HCT116 (cell line): ENCODE measurements at regions not wholly inside any gene's neighbourhood (a gene's known extent, or its start where the extent isn't known, plus 50 kb on each side); places are given as distances from the start of the nearest gene placed in this dataset.

ENCODE experiments used
- ATAC-seq: fragments of 200-7000 bp; cut with Tn5 transposase; 2 replicates; pipeline ENCODE4 v1.9.1; 2020; ENCODE audit warnings: mild to moderate bottlenecking, moderate library complexity
- BruUV-seq: library from RNA; stranded (reverse); fragments of 400-500 nt; replicated peaks from 2 replicates; lab custom pipeline; 2021; lab: Mats Ljungman, UMichigan
- CTCF ChIA-PET: fragments of 300-600 bp; sonication (Branson Sonifier 250); formaldehyde crosslinking; loops from one replicate; lab custom pipeline; 2021; ENCODE audit warnings: antibody characterized with exemption; lab: Charles Lee
- POLR2A ChIA-PET: fragments of 300-600, 350-600 bp; sonication (Branson Sonifier 250); formaldehyde crosslinking; loops from one replicate; lab custom pipeline; 2021; ENCODE audit warnings: antibody characterized with exemption; lab: Charles Lee
- RAD21 ChIA-PET, 2 experiments: fragments of 300-600 bp; sonication (Branson Sonifier 250); formaldehyde crosslinking; loops; one replicate each; lab custom pipeline; 2023; ENCODE audit warnings: low total read pairs in 2 of 2; ENCODE audit not compliant: uncharacterized antibody in 2 of 2, unreplicated experiment in 2 of 2, low non-redundant PET in 1 of 2; lab: Charles Lee
- DNase-seq: peaks from one replicate; pipeline ENCODE4 v3.0.0-alpha.2; 2010; ENCODE audit warnings: low read depth, low spot score
- H2AFZ ChIP-seq: fragments of 200-600 bp; shearing (Covaris generic), sonication (generic); 2 replicates; pipeline ENCODE4 v1.6.1; 2017; ENCODE audit warnings: low read depth, mixed run types, mixed read lengths, antibody characterized with exemption, low read length; ENCODE audit not compliant: poor library complexity, severe bottlenecking
- H3K27ac ChIP-seq: 2 replicates; pipeline ENCODE4 v1.5.1; 2012; ENCODE audit warnings: low read depth, low read length
- H3K27me3 ChIP-seq: fragments of 200-600 bp; sonication (generic); 2 replicates; pipeline ENCODE4 v1.6.1; 2016; ENCODE audit warnings: mixed run types, low read length, mixed read lengths; ENCODE audit not compliant: insufficient read depth
- H3K36me3 ChIP-seq, 2 experiments: fragments of 200-500 bp in 1 of 2; fragments of 200-600 bp in 1 of 2; sonication (Bioruptor generic) in 1 of 2; sonication (generic) in 1 of 2; 2 replicates each; pipeline versions ENCODE4 v1.5.1 to v1.6.1; 2014 to 2016; ENCODE audit warnings: low read length in 2 of 2, inconsistent platforms in 1 of 2, mixed read lengths in 1 of 2, mixed run types in 1 of 2; ENCODE audit not compliant: insufficient read depth in 2 of 2, control insufficient read depth in 1 of 2
- H3K4me1 ChIP-seq, 2 experiments: fragments of 200-600 bp in 1 of 2; sonication (generic) in 1 of 2; 2 replicates each; pipeline versions ENCODE4 v1.5.1 to v1.6.1; 2012 to 2017; ENCODE audit warnings: low read length in 2 of 2, inconsistent platforms in 1 of 2, mild to moderate bottlenecking in 1 of 2, mixed read lengths in 1 of 2, mixed run types in 1 of 2, moderate library complexity in 1 of 2; ENCODE audit not compliant: insufficient read depth in 2 of 2, control insufficient read depth in 1 of 2
- H3K4me2 ChIP-seq: fragments of 200-600 bp; sonication (generic); 2 replicates; pipeline ENCODE4 v1.6.1; 2017; ENCODE audit warnings: mixed run types, low read length, mixed read lengths
- H3K4me3 ChIP-seq, 2 experiments: fragments of 200-600 bp in 1 of 2; sonication (generic) in 1 of 2; replicated peaks in 1 of 2; 2 replicates each; pipeline ENCODE4 v1.5.1; 2011 to 2016; ENCODE audit warnings: low read length in 2 of 2, control low read depth in 1 of 2, low read depth in 1 of 2, mild to moderate bottlenecking in 1 of 2, mixed read lengths in 1 of 2, mixed run types in 1 of 2
- H3K79me2 ChIP-seq: fragments of 200-600 bp; sonication (generic); 2 replicates; pipeline ENCODE4 v1.6.1; 2017; ENCODE audit warnings: mild to moderate bottlenecking, mixed run types, low read length, moderate library complexity, mixed read lengths; ENCODE audit not compliant: insufficient read depth
- H3K9ac ChIP-seq: fragments of 200-600 bp; sonication (generic); 2 replicates; pipeline ENCODE4 v1.6.1; 2016; ENCODE audit warnings: low read length, mixed read lengths
- H3K9me2 ChIP-seq: fragments of 200-600 bp; sonication (generic), shearing (Covaris generic); 2 replicates; pipeline ENCODE4 v1.6.1; 2017; ENCODE audit warnings: mixed run types, mild to moderate bottlenecking, moderate library complexity; ENCODE audit not compliant: insufficient read depth
- H3K9me3 ChIP-seq, 2 experiments: fragments of 200-500 bp in 1 of 2; fragments of 200-600 bp in 1 of 2; sonication (Bioruptor generic) in 1 of 2; sonication (generic) in 1 of 2; 2 replicates each; pipeline ENCODE4 v1.6.1; 2014 to 2017; ENCODE audit warnings: low read length in 2 of 2, mixed read lengths in 2 of 2, inconsistent platforms in 1 of 2, low read depth in 1 of 2, mild to moderate bottlenecking in 1 of 2, mixed run types in 1 of 2, moderate library complexity in 1 of 2; ENCODE audit not compliant: control insufficient read depth in 1 of 2, insufficient read depth in 1 of 2
- H4K20me1 ChIP-seq: fragments of 200-600 bp; sonication (generic), shearing (Covaris generic); 2 replicates; pipeline ENCODE4 v1.6.1; 2017; ENCODE audit warnings: mixed run types, mild to moderate bottlenecking, moderate library complexity; ENCODE audit not compliant: insufficient read depth
- CBX3 ChIP-seq: IDR thresholded peaks from 2 replicates; pipeline ENCODE4 v1.6.1; 2012; ENCODE audit warnings: low read depth
- CEBPB ChIP-seq: IDR thresholded peaks from 2 replicates; pipeline ENCODE4 v1.6.1; 2012; ENCODE audit warnings: low read depth
- CTCF ChIP-seq, 3 experiments: fragments of 200-600 bp in 1 of 3; sonication (generic) in 1 of 3; IDR thresholded peaks in 2 of 3; conservative IDR thresholded peaks in 1 of 3; 2 replicates each; pipeline ENCODE4 v1.5.1; 2012 to 2017; ENCODE audit warnings: low read depth in 2 of 3, low read length in 2 of 3, antibody characterized with exemption in 1 of 3, borderline replicate concordance in 1 of 3, control low read depth in 1 of 3, mild to moderate bottlenecking in 1 of 3, mixed read lengths in 1 of 3, mixed run types in 1 of 3, moderate library complexity in 1 of 3; ENCODE audit not compliant: insufficient read depth in 1 of 3
- EGR1 ChIP-seq: IDR thresholded peaks from 2 replicates; pipeline ENCODE4 v1.6.1; 2012; ENCODE audit warnings: low read depth
- ELF1 ChIP-seq: IDR thresholded peaks from 2 replicates; pipeline ENCODE4 v1.6.1; 2012; ENCODE audit warnings: low read depth, borderline replicate concordance
- EZH2phosphoT487 ChIP-seq: fragments of 200-600 bp; IDR thresholded peaks from 2 replicates; pipeline ENCODE4 v1.6.1; 2018; ENCODE audit warnings: antibody characterized with exemption, borderline replicate concordance
- MAX ChIP-seq: IDR thresholded peaks from 2 replicates; pipeline ENCODE4 v1.6.1; 2012
- POLR2A ChIP-seq: IDR thresholded peaks from 2 replicates; pipeline ENCODE4 v1.7.0; 2011; ENCODE audit warnings: borderline replicate concordance; ENCODE audit not compliant: insufficient read depth, insufficient read length; ENCODE audit errors: extremely low read depth
- RAD21 ChIP-seq: IDR thresholded peaks from 2 replicates; pipeline ENCODE4 v1.6.1; 2012; ENCODE audit warnings: low read depth, mild to moderate bottlenecking
- REST ChIP-seq: IDR thresholded peaks from 2 replicates; pipeline ENCODE4 v1.6.1; 2012; ENCODE audit warnings: low read depth
- SIN3A ChIP-seq: IDR thresholded peaks from 2 replicates; pipeline ENCODE4 v1.6.1; 2012; ENCODE audit warnings: low read depth
- SRF ChIP-seq: IDR thresholded peaks from 2 replicates; pipeline ENCODE4 v1.6.1; 2012; ENCODE audit warnings: low read depth
- TCF7L2 ChIP-seq: IDR thresholded peaks from 2 replicates; pipeline ENCODE4 v1.7.0; 2011; ENCODE audit warnings: borderline replicate concordance, inconsistent platforms; ENCODE audit not compliant: insufficient read depth, insufficient read length; ENCODE audit errors: extremely low read depth
- YY1 ChIP-seq: IDR thresholded peaks from 2 replicates; pipeline ENCODE4 v1.6.1; 2011; ENCODE audit warnings: low read length, low read depth, moderate library complexity, mild to moderate bottlenecking; ENCODE audit not compliant: insufficient replicate concordance; ENCODE audit errors: extremely low read depth
- ZBTB33 ChIP-seq: IDR thresholded peaks from 2 replicates; pipeline ENCODE4 v1.6.1; 2011; ENCODE audit warnings: mild to moderate bottlenecking, low read length, moderate library complexity; ENCODE audit not compliant: insufficient replicate concordance; ENCODE audit errors: extremely low read depth
- ZFX ChIP-seq: fragments of 450-650 bp; IDR thresholded peaks from 2 replicates; pipeline ENCODE4 v1.6.1; 2017
- intact Hi-C: fragments of 100-400 bp; cut with micrococcal nuclease; formaldehyde crosslinking; loops from 2 replicates; pipeline ENCODE4 v1.10.0; 2022
- TF ChIP-seq, protein P1 (sequence below): IDR thresholded peaks from 2 replicates; pipeline ENCODE4 v1.6.1; 2012

GRCh38 chr14:96931751-96932150 is 134.6 kb downstream of the VRK1 start:
- no peak for ATAC-seq
- POLR2A ChIA-PET = no interaction called here
- no TSS peak for BruUV-seq

More at GRCh38 chr14:96931751-96932150, 134.6 kb downstream of the VRK1 start:
- no peaks in the 10 kb centered on the region for H3K79me2 ChIP-seq
- intact Hi-C loops = no loop called here
- H3K27ac ChIP-seq = no peak overlapping the region
- H3K4me1 ChIP-seq = no peaks in the 10 kb centered on the region
- H3K9me2 ChIP-seq = peaks cover 2% of the 10 kb centered on the region; the same call in 1 of the 2 replicates
- H3K9me3 ChIP-seq = no peaks in the 10 kb centered on the region
- TF ChIP-seq RAD21 = no peak
- no peak for TF ChIP-seq TCF7L2
- TF ChIP-seq, protein P1, sequence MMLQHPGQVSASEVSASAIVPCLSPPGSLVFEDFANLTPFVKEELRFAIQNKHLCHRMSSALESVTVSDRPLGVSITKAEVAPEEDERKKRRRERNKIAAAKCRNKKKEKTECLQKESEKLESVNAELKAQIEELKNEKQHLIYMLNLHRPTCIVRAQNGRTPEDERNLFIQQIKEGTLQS = no peak
- no peak for TF ChIP-seq MAX
- no peak for TF ChIP-seq SRF
- TF ChIP-seq POLR2A = no peak
- no peak for TF ChIP-seq REST
- no peak for TF ChIP-seq ZBTB33
- no peak for TF ChIP-seq EGR1
- no peak for TF ChIP-seq YY1
- no peak for TF ChIP-seq SIN3A
- TF ChIP-seq CBX3 = no peak
- no peak for TF ChIP-seq ZFX
- TF ChIP-seq CEBPB = no peak
- TF ChIP-seq EZH2phosphoT487 = no peak
- TF ChIP-seq ELF1 = no peak
- no peak for TF ChIP-seq CTCF (IDR thresholded peaks at IDR 0.05 in 2 of 3, conservative IDR thresholded peaks at IDR 0.05 in 1 of 3; ENCODE audit: borderline replicate concordance in 1 of 3, insufficient read depth in 1 of 3, low read depth in 2 of 3, low read length in 2 of 3)
- TF ChIP-seq, all 23 proteins: peak for 0
- H4K20me1 ChIP-seq = no peaks in the 10 kb centered on the region
- H3K36me3 ChIP-seq = no peaks in the 10 kb centered on the region
- H3K4me2 ChIP-seq = no peak overlapping the region
- H2AFZ ChIP-seq = no peak overlapping the region
- H3K9ac ChIP-seq = no peak overlapping the region
- ChIA-PET RAD21 (no interaction called here), CTCF (no interaction called here)
- DNase-seq = no peak
- no peak overlapping the region for H3K4me3 ChIP-seq
- no peaks in the 10 kb centered on the region for H3K27me3 ChIP-seq
